Lung (tissue), 11 donors: ENCODE measurements at regions not wholly inside any gene's neighbourhood (a gene's known extent, or its start where the extent isn't known, plus 50 kb on each side); places are given as distances from the start of the nearest gene placed in this dataset.

Source experiments
- ATAC-seq: fragments of 200-7000 bp; cut with Tn5 transposase; one replicate; pipeline ENCODE4 v1.9.1; 2020; ENCODE audit warnings: moderate number of reproducible peaks; ENCODE audit not compliant: insufficient read depth, low FRiP score
- DNase-seq, 3 donors: peaks; one replicate each; pipeline ENCODE4 v3.0.0-alpha.2; 2013 to 2017
- H3K27ac ChIP-seq, 2 donors: one replicate each; pipeline ENCODE4 v1.5.1; 2013; ENCODE audit warnings: mild to moderate bottlenecking in 2 of 2, moderate library complexity in 2 of 2, control low read depth in 1 of 2, inconsistent platforms in 1 of 2, low read depth in 1 of 2, low read length in 1 of 2
- H3K27me3 ChIP-seq, 3 donors: one replicate each; pipeline ENCODE4 v1.5.1; 2013; ENCODE audit warnings: low read length in 2 of 3; ENCODE audit not compliant: control insufficient read depth in 3 of 3, insufficient read depth in 3 of 3
- H3K36me3 ChIP-seq, 4 donors: one replicate each; pipeline ENCODE4 v1.5.1; 2013; ENCODE audit warnings: low read length in 4 of 4, mild to moderate bottlenecking in 1 of 4, moderate library complexity in 1 of 4; ENCODE audit not compliant: control insufficient read depth in 4 of 4, insufficient read depth in 4 of 4
- H3K4me1 ChIP-seq, 5 donors: one replicate each; pipeline ENCODE4 v1.5.1; 2013; ENCODE audit warnings: low read length in 5 of 5, mild to moderate bottlenecking in 2 of 5, moderate library complexity in 1 of 5; ENCODE audit not compliant: control insufficient read depth in 5 of 5, insufficient read depth in 5 of 5
- H3K4me3 ChIP-seq: one replicate; pipeline ENCODE4 v1.5.1; 2013; ENCODE audit warnings: mild to moderate bottlenecking, control low read depth, moderate library complexity
- H3K9ac ChIP-seq, 2 donors: one replicate each; pipeline ENCODE4 v1.5.1; 2013; ENCODE audit warnings: low read length in 2 of 2, control low read depth in 1 of 2; ENCODE audit not compliant: insufficient read depth in 1 of 2
- H3K9me3 ChIP-seq, 4 donors: one replicate each; pipeline ENCODE4 v1.5.1; 2013; ENCODE audit warnings: low read length in 3 of 4, mild to moderate bottlenecking in 1 of 4, moderate library complexity in 1 of 4; ENCODE audit not compliant: control insufficient read depth in 4 of 4, insufficient read depth in 3 of 4
- CTCF ChIP-seq: IDR thresholded peaks from 2 replicates; pipeline ENCODE4 v1.5.1; 2012; ENCODE audit warnings: mild to moderate bottlenecking; ENCODE audit errors: control extremely low read depth, extremely low read depth
- WGBS, 2 donors: extraction: QIAGEN DNeasy Blood & Tissue Kit; methylation state at CpG; one replicate each; pipeline ENCODE4 v1.1.7; 2013; 5-methylcytosine and 5-hydroxymethylcytosine counted together
- donor health status: control.
- donor health status: control.
- donor health status: Bipolar disorder and iron deficiency.
- donor health status: healthy.
- donor health status: DM: yes; HTN: yes; CAD: no.

- peaks cover 0 to 5% (median 3%) of the 10 kb centered on the region in 3 donors for H3K27me3 ChIP-seq
- TF ChIP-seq CTCF = no peak
- no peak overlapping the region for H3K27ac ChIP-seq
- H3K4me3 ChIP-seq = no peak overlapping the region
- DNase-seq (no peak), ATAC-seq (no peak)
- no peaks in the 10 kb centered on the region for H3K4me1 ChIP-seq
- H3K9ac ChIP-seq = no peak overlapping the region
- H3K36me3 ChIP-seq = no peaks in the 10 kb centered on the region
- 55 to 69% methylated on average over 1 of the region's 1 CpG for WGBS, 2 donors
- peaks cover 0 to 3% (median 0%) of the 10 kb centered on the region in 4 donors for H3K9me3 ChIP-seq
Measured at GRCh38 chr1:36608272-36608671, 125.6 kb upstream of the CSF3R start.

GRCh38 chr1:36607263-36607651, 124.5 kb upstream of the CSF3R start:
- H3K4me1 ChIP-seq = no peaks in the 10 kb centered on the region
- no peak overlapping the region for H3K4me3 ChIP-seq
- DNase-seq (no peak), ATAC-seq (no peak)
- H3K36me3 ChIP-seq = no peaks in the 10 kb centered on the region
- no peak overlapping the region for H3K9ac ChIP-seq
- peaks cover 0 to 3% (median 0%) of the 10 kb centered on the region in 3 donors for H3K27me3 ChIP-seq
- peaks cover 0 to 3% (median 0%) of the 10 kb centered on the region in 4 donors for H3K9me3 ChIP-seq
- TF ChIP-seq CTCF = no peak
- no peak overlapping the region for H3K27ac ChIP-seq

- H3K27me3 ChIP-seq = peaks cover 0 to 3% (median 0%) of the 10 kb centered on the region in 3 donors
- no peak for DNase-seq
- no peak overlapping the region for H3K4me3 ChIP-seq
- H3K27ac ChIP-seq = no peak overlapping the region
- H3K36me3 ChIP-seq = no peaks in the 10 kb centered on the region
- WGBS, 2 donors = 65 to 73% methylated on average over 12 of the region's 12 CpGs
- no peak for TF ChIP-seq CTCF
- peaks cover 0 to 3% (median 0%) of the 10 kb centered on the region in 4 donors for H3K9me3 ChIP-seq
- ATAC-seq = no peak
- no peak overlapping the region for H3K9ac ChIP-seq
- no peaks in the 10 kb centered on the region for H3K4me1 ChIP-seq
Measured at GRCh38 chr1:36606641-36607262, 124.0 kb upstream of the CSF3R start.
